ENCODE measurements at regions not wholly inside any gene's neighbourhood (a gene's known extent, or its start where the extent isn't known, plus 50 kb on each side); places are given as distances from the start of the nearest gene placed in this dataset.

DNA sequence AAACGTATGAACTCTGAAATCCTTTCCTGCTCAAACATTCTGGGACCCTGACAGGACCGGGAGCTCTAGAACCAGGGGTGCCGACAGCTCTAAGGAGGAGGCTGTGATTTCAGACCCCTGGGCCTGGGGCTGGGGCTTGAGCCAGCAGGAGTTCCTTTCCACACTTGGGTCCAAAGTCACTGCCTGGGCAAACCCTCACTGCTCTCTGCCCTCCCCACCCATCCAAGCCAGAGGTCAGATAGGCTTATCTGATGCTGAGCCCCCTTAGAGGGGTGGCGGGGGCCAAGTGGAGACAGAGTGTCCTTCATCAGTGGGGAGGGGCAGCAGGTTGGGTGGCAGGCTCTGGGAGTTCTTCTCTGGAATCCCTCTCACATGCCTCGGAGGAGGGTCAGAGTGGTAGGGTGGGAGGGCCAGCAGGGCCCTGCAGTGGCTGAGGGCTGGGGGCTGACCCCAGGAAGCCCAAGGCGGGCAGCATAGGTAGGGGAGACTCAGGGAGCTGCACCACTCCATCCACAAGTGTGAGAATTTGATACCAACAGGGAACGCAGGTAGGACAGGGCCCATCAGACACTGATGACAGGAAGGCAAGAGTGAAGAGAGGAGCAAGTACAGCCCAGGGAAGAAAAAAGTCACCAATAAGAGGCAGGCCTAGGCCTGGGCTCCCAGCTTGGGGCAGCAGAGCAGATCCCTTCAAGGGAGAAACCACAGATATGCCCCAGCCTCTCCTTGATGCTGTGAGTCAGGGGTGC is 121.0 kb downstream of the MRPL14 start (continued):
- no peak for TF ChIP-seq AKNA (CRISPR knock-in tag; IDR thresholded peaks at IDR 0.05; ENCODE audit: borderline replicate concordance)
- TF ChIP-seq ZNF615 (CRISPR knock-in tag; IDR thresholded peaks at IDR 0.05; ENCODE audit: borderline replicate concordance): no peak
- no peak for TF ChIP-seq ZHX1 (CRISPR knock-in tag; IDR thresholded peaks at IDR 0.05; ENCODE audit: low read depth)
- TF ChIP-seq ATM (IDR thresholded peaks at IDR 0.05; ENCODE audit: borderline replicate concordance): no peak
- TF ChIP-seq ZBTB21 (CRISPR knock-in tag; IDR thresholded peaks at IDR 0.05): no peak
- 0 out of 2 replicates have a peak, but pooled peaks have one; percentile 19 for TF ChIP-seq ZSCAN21 (CRISPR knock-in tag; IDR thresholded peaks at IDR 0.05; ENCODE audit: borderline replicate concordance)
- no peak for TF ChIP-seq PHB2 (IDR thresholded peaks at IDR 0.05; ENCODE audit: partially characterized antibody)
- TF ChIP-seq HOXA9 (CRISPR knock-in tag; IDR thresholded peaks at IDR 0.05; ENCODE audit: borderline replicate concordance): no peak
- TF ChIP-seq, protein P1, sequence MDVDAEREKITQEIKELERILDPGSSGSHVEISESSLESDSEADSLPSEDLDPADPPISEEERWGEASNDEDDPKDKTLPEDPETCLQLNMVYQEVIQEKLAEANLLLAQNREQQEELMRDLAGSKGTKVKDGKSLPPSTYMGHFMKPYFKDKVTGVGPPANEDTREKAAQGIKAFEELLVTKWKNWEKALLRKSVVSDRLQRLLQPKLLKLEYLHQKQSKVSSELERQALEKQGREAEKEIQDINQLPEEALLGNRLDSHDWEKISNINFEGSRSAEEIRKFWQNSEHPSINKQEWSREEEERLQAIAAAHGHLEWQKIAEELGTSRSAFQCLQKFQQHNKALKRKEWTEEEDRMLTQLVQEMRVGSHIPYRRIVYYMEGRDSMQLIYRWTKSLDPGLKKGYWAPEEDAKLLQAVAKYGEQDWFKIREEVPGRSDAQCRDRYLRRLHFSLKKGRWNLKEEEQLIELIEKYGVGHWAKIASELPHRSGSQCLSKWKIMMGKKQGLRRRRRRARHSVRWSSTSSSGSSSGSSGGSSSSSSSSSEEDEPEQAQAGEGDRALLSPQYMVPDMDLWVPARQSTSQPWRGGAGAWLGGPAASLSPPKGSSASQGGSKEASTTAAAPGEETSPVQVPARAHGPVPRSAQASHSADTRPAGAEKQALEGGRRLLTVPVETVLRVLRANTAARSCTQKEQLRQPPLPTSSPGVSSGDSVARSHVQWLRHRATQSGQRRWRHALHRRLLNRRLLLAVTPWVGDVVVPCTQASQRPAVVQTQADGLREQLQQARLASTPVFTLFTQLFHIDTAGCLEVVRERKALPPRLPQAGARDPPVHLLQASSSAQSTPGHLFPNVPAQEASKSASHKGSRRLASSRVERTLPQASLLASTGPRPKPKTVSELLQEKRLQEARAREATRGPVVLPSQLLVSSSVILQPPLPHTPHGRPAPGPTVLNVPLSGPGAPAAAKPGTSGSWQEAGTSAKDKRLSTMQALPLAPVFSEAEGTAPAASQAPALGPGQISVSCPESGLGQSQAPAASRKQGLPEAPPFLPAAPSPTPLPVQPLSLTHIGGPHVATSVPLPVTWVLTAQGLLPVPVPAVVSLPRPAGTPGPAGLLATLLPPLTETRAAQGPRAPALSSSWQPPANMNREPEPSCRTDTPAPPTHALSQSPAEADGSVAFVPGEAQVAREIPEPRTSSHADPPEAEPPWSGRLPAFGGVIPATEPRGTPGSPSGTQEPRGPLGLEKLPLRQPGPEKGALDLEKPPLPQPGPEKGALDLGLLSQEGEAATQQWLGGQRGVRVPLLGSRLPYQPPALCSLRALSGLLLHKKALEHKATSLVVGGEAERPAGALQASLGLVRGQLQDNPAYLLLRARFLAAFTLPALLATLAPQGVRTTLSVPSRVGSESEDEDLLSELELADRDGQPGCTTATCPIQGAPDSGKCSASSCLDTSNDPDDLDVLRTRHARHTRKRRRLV (CRISPR knock-in tag; IDR thresholded peaks at IDR 0.05): no peak
- no peak for TF ChIP-seq TFDP1 (CRISPR knock-in tag; IDR thresholded peaks at IDR 0.05; ENCODE audit: borderline replicate concordance)
- TF ChIP-seq ZNF761 (CRISPR knock-in tag; conservative IDR thresholded peaks at IDR 0.05): no peak
- no peak for TF ChIP-seq ZNF549 (CRISPR knock-in tag; IDR thresholded peaks at IDR 0.05)
- TF ChIP-seq, protein P2, sequence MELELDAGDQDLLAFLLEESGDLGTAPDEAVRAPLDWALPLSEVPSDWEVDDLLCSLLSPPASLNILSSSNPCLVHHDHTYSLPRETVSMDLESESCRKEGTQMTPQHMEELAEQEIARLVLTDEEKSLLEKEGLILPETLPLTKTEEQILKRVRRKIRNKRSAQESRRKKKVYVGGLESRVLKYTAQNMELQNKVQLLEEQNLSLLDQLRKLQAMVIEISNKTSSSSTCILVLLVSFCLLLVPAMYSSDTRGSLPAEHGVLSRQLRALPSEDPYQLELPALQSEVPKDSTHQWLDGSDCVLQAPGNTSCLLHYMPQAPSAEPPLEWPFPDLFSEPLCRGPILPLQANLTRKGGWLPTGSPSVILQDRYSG (CRISPR knock-in tag; IDR thresholded peaks at IDR 0.05): no peak
- no peak for TF ChIP-seq ZNF772 (CRISPR knock-in tag; IDR thresholded peaks at IDR 0.05)
